ENCODE measurements at regions not wholly inside any gene's neighbourhood (a gene's known extent, or its start where the extent isn't known, plus 50 kb on each side); places are given as distances from the start of the nearest gene placed in this dataset.

DNA sequence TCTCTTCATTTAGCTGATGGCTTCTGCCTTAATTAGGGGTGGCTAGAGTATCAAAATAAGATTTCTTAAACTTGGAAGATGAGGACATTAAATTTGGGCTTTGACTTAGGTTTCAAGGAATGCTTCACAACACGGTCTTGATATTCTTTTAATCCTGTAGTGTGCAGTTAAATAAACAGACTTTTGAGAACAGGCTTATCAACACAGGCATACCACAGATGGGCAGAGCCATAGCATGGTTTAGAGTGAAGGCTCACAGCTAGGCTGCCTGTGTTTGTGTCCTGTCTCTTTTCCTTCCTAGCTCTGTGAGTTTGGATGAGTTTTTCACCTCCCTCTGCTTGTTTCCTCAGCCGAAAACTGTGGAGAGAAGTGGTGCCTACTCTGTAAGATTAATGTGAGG is 102.3 kb upstream of the IPO9 start:
- DNase-seq = no peak
- Mint-ChIP-seq H3K4me1 (peaks cover 44% of the 10 kb centered on the region), H3K36me3 (ENCODE audit: low read depth) (no peaks in the 10 kb centered on the region), H3K9me3 (no peaks in the 10 kb centered on the region), H3K4me3 (no peak overlapping the region), H3K27ac (no peak overlapping the region), H3K27me3 (ENCODE audit: low read depth, poor library complexity) (peaks cover 12% of the 10 kb centered on the region)
- TF ChIP-seq, protein P1, sequence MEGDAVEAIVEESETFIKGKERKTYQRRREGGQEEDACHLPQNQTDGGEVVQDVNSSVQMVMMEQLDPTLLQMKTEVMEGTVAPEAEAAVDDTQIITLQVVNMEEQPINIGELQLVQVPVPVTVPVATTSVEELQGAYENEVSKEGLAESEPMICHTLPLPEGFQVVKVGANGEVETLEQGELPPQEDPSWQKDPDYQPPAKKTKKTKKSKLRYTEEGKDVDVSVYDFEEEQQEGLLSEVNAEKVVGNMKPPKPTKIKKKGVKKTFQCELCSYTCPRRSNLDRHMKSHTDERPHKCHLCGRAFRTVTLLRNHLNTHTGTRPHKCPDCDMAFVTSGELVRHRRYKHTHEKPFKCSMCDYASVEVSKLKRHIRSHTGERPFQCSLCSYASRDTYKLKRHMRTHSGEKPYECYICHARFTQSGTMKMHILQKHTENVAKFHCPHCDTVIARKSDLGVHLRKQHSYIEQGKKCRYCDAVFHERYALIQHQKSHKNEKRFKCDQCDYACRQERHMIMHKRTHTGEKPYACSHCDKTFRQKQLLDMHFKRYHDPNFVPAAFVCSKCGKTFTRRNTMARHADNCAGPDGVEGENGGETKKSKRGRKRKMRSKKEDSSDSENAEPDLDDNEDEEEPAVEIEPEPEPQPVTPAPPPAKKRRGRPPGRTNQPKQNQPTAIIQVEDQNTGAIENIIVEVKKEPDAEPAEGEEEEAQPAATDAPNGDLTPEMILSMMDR (IDR thresholded peaks at IDR 0.05) = no peak

DNA sequence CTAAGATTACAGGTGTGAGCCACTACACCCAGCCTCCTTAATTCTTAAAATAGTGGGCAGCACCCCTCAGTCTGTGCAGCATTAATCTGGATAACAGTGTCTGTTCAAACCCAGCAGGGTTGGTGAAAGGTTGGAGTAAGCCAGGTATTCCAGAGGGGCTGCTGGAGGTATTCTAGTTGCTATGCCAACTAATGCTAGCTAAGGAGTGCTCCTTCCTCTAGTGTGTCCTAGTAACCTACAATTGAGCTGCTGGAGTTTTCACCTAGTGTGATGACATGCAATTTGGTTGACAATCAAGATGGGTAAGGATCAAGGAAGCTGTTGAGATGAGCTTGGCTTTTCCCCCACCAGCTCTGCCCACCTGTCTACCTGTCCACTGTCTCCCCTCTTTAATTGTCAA is 100.2 kb upstream of the IPO9 start:
- Mint-ChIP-seq H3K27ac (no peak overlapping the region), H3K27me3 (ENCODE audit: low read depth, poor library complexity) (peaks cover 12% of the 10 kb centered on the region), H3K9me3 (no peaks in the 10 kb centered on the region), H3K4me3 (no peak overlapping the region), H3K36me3 (ENCODE audit: low read depth) (no peaks in the 10 kb centered on the region), H3K4me1 (peaks cover 51% of the 10 kb centered on the region)
- TF ChIP-seq, protein P1 (IDR thresholded peaks at IDR 0.05) = no peak
- DNase-seq = no peak

DNA sequence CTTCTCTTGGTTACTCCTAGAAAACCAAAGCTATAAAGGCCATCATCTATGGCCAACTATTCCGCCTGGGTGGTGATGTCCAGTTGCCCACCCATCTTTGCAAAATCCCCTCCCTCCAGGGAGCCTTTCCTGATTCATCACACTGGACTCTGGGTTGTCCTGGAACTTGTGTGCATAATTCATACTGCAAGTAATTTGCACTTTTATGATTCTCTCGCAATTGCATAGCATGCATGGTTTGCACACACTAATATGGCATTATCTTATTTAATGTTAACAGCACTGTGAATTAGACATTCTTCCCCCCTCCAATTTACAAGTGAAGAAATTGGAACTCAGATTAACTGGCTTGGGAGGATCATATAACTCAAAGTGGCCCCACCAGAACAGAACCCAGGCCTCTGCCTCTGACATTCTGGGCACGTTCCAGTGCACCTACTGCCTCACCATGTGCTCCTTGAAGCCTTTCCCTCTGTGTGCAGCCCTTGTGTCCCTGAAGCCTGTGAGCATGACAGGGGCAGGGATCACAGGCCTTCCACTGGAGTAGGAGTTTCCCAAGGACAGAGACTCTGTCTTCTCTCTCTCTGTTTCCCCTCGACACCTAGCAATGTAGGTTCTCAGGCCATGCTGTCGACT is 98.9 kb upstream of the IPO9 start:
- Mint-ChIP-seq H3K4me1 (peaks cover 51% of the 10 kb centered on the region), H3K36me3 (ENCODE audit: low read depth) (no peaks in the 10 kb centered on the region), H3K27ac (peak overlapping the region; percentile 60), H3K4me3 (no peak overlapping the region), H3K9me3 (no peaks in the 10 kb centered on the region), H3K27me3 (ENCODE audit: low read depth, poor library complexity) (peaks cover 9% of the 10 kb centered on the region)
- DNase-seq = no peak
- TF ChIP-seq, protein P1 (IDR thresholded peaks at IDR 0.05) = no peak

DNA sequence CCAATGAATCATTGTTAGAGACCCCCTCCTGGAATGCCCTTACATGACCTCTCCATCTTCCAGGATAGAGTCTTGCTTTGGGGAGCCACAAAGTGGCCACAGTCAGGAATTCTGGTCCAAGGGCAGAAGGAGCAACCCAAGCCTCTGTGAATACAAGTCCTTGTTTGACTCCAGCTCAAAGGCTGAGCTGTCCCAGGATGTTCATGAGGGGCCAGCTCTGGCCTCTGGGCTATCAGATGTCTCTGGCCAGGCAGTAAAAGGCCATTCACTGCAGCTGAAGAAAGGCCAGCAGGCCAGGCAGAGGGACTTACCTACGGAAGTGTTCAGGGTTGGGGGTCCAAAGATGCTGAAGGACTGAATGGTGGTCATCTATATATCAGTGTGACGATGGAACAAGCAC is 98.3 kb upstream of the IPO9 start:
- TF ChIP-seq, protein P1 (IDR thresholded peaks at IDR 0.05) = no peak
- Mint-ChIP-seq H3K27ac (peak overlapping the region; percentile 60), H3K4me3 (peak overlapping the region; percentile 26), H3K4me1 (peaks cover 53% of the 10 kb centered on the region), H3K36me3 (ENCODE audit: low read depth) (no peaks in the 10 kb centered on the region), H3K9me3 (no peaks in the 10 kb centered on the region), H3K27me3 (ENCODE audit: low read depth, poor library complexity) (peaks cover 8% of the 10 kb centered on the region)
- no peak for DNase-seq

DNA sequence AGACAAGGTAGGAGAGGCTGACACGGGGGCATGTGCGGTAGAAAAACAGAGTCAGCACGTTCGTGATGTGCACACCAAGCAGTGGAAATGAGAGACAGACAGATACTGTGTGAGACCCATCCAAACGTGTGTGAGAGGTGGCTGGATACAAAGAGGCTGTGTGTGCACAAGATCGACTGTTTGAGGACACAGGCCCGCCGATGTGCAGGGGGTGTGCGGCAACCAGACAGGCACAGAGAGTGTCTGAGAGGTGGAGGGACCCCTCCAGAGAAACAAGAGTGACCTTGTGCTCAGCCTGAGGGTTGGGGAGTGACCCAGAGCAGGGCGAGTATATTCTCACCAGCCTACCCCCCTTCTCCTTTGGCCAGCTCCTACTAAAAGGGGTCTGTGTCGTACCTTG is 97.8 kb upstream of the IPO9 start:
- H3K27me3 Mint-ChIP-seq (ENCODE audit: low read depth, poor library complexity) = peaks cover 8% of the 10 kb centered on the region
- no peaks in the 10 kb centered on the region for H3K9me3 Mint-ChIP-seq
- peak overlapping the region; percentile 60 for H3K27ac Mint-ChIP-seq
- peaks cover 59% of the 10 kb centered on the region for H3K4me1 Mint-ChIP-seq
- no peak for DNase-seq
- TF ChIP-seq, protein P1 (IDR thresholded peaks at IDR 0.05) = no peak
- no peaks in the 10 kb centered on the region for H3K36me3 Mint-ChIP-seq (ENCODE audit: low read depth)
- H3K4me3 Mint-ChIP-seq = peak overlapping the region; percentile 26

DNA sequence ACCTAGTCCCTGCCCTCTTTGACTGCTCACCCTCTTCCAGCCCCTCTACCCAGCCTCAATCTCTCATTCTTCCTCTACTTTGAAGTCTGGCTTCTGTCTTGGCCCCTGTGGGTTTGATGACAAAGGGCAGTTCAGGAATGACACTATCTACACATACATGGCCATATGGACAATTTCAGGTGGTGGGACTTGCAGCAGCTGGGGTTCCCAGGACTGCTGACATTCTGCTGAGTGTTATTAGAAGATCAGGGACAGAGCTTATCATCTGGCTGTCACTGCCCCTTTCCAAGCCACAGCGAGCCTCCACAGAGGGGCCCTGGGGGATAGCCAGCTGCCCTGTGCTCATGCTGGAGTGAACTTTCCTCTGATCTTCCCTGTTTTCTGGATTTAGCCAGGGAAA is 97.4 kb upstream of the IPO9 start:
- TF ChIP-seq, protein P1 (IDR thresholded peaks at IDR 0.05) = no peak
- H3K9me3 Mint-ChIP-seq = no peaks in the 10 kb centered on the region
- no peak for DNase-seq
- H3K4me1 Mint-ChIP-seq = peaks cover 63% of the 10 kb centered on the region
- peak overlapping the region; percentile 11 for H3K27ac Mint-ChIP-seq
- H3K36me3 Mint-ChIP-seq (ENCODE audit: low read depth) = no peaks in the 10 kb centered on the region
- H3K4me3 Mint-ChIP-seq = peak overlapping the region; percentile 5
- H3K27me3 Mint-ChIP-seq (ENCODE audit: low read depth, poor library complexity) = peaks cover 8% of the 10 kb centered on the region

Measured in nephron progenitor cell (in vitro differentiated cells).